Kidney epithelial cell (primary cell): ENCODE measurements at regions not wholly inside any gene's neighbourhood (a gene's known extent, or its start where the extent isn't known, plus 50 kb on each side); places are given as distances from the start of the nearest gene placed in this dataset.

ENCODE experiments used
- DNase-seq: peaks from one replicate; pipeline ENCODE4 v3.0.0-alpha.2; 2010; ENCODE audit warnings: low read depth
- H3K27me3 ChIP-seq: 2 replicates; pipeline ENCODE4 v1.6.0; 2011; ENCODE audit warnings: low read length; ENCODE audit not compliant: control insufficient read depth, insufficient read depth
- H3K36me3 ChIP-seq: 2 replicates; pipeline ENCODE4 v1.5.1; 2011; ENCODE audit warnings: low read length; ENCODE audit not compliant: control insufficient read depth, insufficient read depth
- H3K4me3 ChIP-seq: 2 replicates; pipeline ENCODE4 v1.5.1; 2011; ENCODE audit warnings: low read depth, mild to moderate bottlenecking, control low read depth, low read length
- CTCF ChIP-seq: IDR thresholded peaks from 2 replicates; pipeline ENCODE4 v1.5.1; 2011; ENCODE audit warnings: mild to moderate bottlenecking, moderate library complexity, low read length, control low read depth, inconsistent platforms; ENCODE audit not compliant: insufficient read depth, poor library complexity, severe bottlenecking

- DNase-seq = no peak
- TF ChIP-seq CTCF = no peak
- Histone ChIP-seq H3K36me3 (no peaks in the 10 kb centered on the region), H3K4me3 (no peak overlapping the region), H3K27me3 (no peaks in the 10 kb centered on the region)
These were observed 170.4 kb downstream of the PTPRC start for GRCh38 chr1:198809247-198809646.

- no peaks in the 10 kb centered on the region for H3K36me3 ChIP-seq
- DNase-seq = no peak
- TF ChIP-seq CTCF = no peak
These were observed 172.6 kb downstream of the PTPRC start for GRCh38 chr1:198811449-198811848.

DNA sequence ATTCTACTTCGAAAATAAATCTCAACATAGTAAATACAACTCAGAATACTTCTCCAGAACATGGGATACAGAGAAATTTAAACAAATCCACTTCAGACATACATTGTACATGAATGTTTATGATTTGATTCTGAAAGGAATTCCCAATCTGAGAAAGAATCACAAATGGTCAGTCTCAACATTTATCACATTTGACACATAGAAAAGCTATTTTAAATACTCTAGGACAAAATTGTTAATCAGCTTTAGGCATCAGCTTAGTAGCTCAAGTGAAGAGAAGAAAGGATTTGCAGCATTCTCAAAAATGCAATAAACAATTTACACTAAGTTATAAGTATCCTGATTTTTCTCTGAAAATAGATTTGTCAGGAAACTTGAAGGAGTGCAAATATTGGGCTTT, 184.8 kb downstream of the PTPRC start:
- no peak for TF ChIP-seq CTCF
- Histone ChIP-seq H3K36me3 (no peaks in the 10 kb centered on the region), H3K27me3 (no peaks in the 10 kb centered on the region), H3K4me3 (no peak overlapping the region)
- DNase-seq = no peak

More at GRCh38 chr1:198811449-198811848, 172.6 kb downstream of the PTPRC start:
- no peak overlapping the region for H3K4me3 ChIP-seq
- H3K27me3 ChIP-seq = no peaks in the 10 kb centered on the region

- H3K27me3 ChIP-seq = no peaks in the 10 kb centered on the region
- no peak for TF ChIP-seq CTCF
- H3K4me3 ChIP-seq = no peak overlapping the region
- H3K36me3 ChIP-seq = no peaks in the 10 kb centered on the region
- DNase-seq = no peak
These were observed 186.4 kb downstream of the PTPRC start for GRCh38 chr1:198825254-198825653.

- H3K27me3 ChIP-seq = no peaks in the 10 kb centered on the region
- no peak for DNase-seq
- no peak for TF ChIP-seq CTCF
- no peaks in the 10 kb centered on the region for H3K36me3 ChIP-seq
- no peak overlapping the region for H3K4me3 ChIP-seq
These were observed 190.5 kb downstream of the PTPRC start for GRCh38 chr1:198829356-198829755.

- H3K36me3 ChIP-seq = no peaks in the 10 kb centered on the region
- no peaks in the 10 kb centered on the region for H3K27me3 ChIP-seq
- H3K4me3 ChIP-seq = no peak overlapping the region
- DNase-seq = no peak
- peak; percentile 15 for TF ChIP-seq CTCF
These were observed 191.1 kb downstream of the PTPRC start for GRCh38 chr1:198829944-198830343.
